HepG2 (cell line): ENCODE measurements at regions not wholly inside any gene's neighbourhood (a gene's known extent, or its start where the extent isn't known, plus 50 kb on each side); places are given as distances from the start of the nearest gene placed in this dataset.

Experiments
- ATF3 ChIP-seq: sonication (generic); formaldehyde crosslinking; IDR thresholded peaks from 2 replicates; pipeline ENCODE4 v1.4.0; 2020; ENCODE audit warnings: missing genetic modification reagents
- CHCHD3 ChIP-seq: sonication (generic); formaldehyde crosslinking; IDR thresholded peaks from 2 replicates; pipeline ENCODE4 v1.8.0; 2022; ENCODE audit warnings: mild to moderate bottlenecking, missing genetic modification reagents, moderate library complexity
- E2F5 ChIP-seq: sonication (generic); formaldehyde crosslinking; conservative IDR thresholded peaks from 2 replicates; pipeline ENCODE4 v1.4.0; 2020; ENCODE audit warnings: missing genetic modification reagents
- EED ChIP-seq: sonication (generic); formaldehyde crosslinking; IDR thresholded peaks from 2 replicates; pipeline ENCODE4 v1.5.0; 2020; ENCODE audit warnings: mild to moderate bottlenecking, missing genetic modification reagents
- RFX1 ChIP-seq: fragments of 450-650 bp; IDR thresholded peaks from 2 replicates; pipeline ENCODE4 v1.6.1; 2017
- SP1 ChIP-seq, 2 experiments: fragments of 450-650 bp in 1 of 2; sonication (generic) in 1 of 2; formaldehyde crosslinking in 1 of 2; IDR thresholded peaks; 2 replicates each; pipeline versions ENCODE4 v1.4.0 to v1.6.1; 2016 to 2020; ENCODE audit warnings: missing genetic modification reagents in 1 of 2
- TCF7L2 ChIP-seq: IDR thresholded peaks from 2 replicates; pipeline ENCODE4 v1.6.1; 2011; ENCODE audit warnings: mild to moderate bottlenecking, low read depth, low read length, moderate library complexity
- ZFP36L2 ChIP-seq: sonication (generic); formaldehyde crosslinking; IDR thresholded peaks from 2 replicates; pipeline ENCODE4 v1.4.0; 2020; ENCODE audit warnings: missing genetic modification reagents
- ZNF703 ChIP-seq: sonication (generic); formaldehyde crosslinking; IDR thresholded peaks from 2 replicates; pipeline ENCODE4 v1.5.1; 2020; ENCODE audit warnings: missing genetic modification reagents, mild to moderate bottlenecking, moderate library complexity, borderline replicate concordance
- ZNF781 ChIP-seq: sonication (generic); formaldehyde crosslinking; IDR thresholded peaks from 2 replicates; pipeline ENCODE4 v1.5.1; 2020; ENCODE audit warnings: borderline replicate concordance, mild to moderate bottlenecking, missing genetic modification reagents; ENCODE audit errors: not compliant biosample characterization
- TF ChIP-seq, protein P1 (sequence below): sonication (generic); formaldehyde crosslinking; IDR thresholded peaks from 2 replicates; pipeline ENCODE4 v1.5.0; 2020; ENCODE audit warnings: mild to moderate bottlenecking, missing genetic modification reagents, moderate library complexity
- TF ChIP-seq, protein P2 (sequence below): sonication (generic); formaldehyde crosslinking; IDR thresholded peaks from 2 replicates; pipeline ENCODE4 v1.4.0; 2020; ENCODE audit warnings: missing genetic modification reagents

DNA sequence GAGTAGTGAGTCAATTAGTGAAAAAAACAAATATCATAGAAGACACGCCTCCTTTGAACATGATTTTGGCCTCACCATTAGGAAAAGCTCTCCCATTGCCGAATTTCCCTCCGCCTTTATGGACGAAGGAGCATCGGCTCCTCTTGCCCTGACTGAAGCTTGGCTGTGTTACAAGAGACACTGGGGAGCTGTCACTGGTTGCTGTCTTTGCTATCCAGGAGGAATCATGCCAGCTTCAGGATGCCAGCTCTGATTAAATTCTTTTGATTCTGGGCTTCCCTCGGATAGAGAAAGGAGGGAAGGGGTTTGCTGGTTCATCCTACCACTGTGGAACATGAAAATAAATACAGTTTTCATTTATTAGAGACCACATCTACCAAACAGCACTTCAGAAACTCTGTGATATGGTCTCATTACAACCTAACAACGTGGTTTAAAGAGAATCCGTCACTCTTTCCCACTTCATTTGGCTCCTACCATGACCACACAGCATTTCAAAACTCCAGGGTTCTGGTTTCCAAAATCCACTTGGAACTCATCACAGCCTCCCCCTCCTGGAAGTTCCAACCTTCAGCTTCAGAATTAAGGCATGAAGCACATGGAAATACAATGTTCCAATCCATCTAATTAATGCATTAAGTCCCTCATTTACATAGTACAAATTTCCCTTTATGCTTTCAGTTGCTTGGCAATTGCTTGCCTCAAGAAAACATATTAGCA is 446.0 kb downstream of the EFNB2 start:
- TF ChIP-seq ATF3 (CRISPR knock-in tag): no peak
- no peak for TF ChIP-seq ZFP36L2 (CRISPR knock-in tag)
- TF ChIP-seq E2F5 (CRISPR knock-in tag): no peak
- TF ChIP-seq SP1 (IDR thresholded peaks at IDR 0.05): no peak
- no peak for TF ChIP-seq SP1 (CRISPR knock-in tag; IDR thresholded peaks at IDR 0.05)
- no peak for TF ChIP-seq ZNF781 (CRISPR knock-in tag)
- TF ChIP-seq, protein P1, sequence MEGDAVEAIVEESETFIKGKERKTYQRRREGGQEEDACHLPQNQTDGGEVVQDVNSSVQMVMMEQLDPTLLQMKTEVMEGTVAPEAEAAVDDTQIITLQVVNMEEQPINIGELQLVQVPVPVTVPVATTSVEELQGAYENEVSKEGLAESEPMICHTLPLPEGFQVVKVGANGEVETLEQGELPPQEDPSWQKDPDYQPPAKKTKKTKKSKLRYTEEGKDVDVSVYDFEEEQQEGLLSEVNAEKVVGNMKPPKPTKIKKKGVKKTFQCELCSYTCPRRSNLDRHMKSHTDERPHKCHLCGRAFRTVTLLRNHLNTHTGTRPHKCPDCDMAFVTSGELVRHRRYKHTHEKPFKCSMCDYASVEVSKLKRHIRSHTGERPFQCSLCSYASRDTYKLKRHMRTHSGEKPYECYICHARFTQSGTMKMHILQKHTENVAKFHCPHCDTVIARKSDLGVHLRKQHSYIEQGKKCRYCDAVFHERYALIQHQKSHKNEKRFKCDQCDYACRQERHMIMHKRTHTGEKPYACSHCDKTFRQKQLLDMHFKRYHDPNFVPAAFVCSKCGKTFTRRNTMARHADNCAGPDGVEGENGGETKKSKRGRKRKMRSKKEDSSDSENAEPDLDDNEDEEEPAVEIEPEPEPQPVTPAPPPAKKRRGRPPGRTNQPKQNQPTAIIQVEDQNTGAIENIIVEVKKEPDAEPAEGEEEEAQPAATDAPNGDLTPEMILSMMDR (CRISPR knock-in tag): no peak
- no peak for TF ChIP-seq CHCHD3 (CRISPR knock-in tag)
- TF ChIP-seq, protein P2, sequence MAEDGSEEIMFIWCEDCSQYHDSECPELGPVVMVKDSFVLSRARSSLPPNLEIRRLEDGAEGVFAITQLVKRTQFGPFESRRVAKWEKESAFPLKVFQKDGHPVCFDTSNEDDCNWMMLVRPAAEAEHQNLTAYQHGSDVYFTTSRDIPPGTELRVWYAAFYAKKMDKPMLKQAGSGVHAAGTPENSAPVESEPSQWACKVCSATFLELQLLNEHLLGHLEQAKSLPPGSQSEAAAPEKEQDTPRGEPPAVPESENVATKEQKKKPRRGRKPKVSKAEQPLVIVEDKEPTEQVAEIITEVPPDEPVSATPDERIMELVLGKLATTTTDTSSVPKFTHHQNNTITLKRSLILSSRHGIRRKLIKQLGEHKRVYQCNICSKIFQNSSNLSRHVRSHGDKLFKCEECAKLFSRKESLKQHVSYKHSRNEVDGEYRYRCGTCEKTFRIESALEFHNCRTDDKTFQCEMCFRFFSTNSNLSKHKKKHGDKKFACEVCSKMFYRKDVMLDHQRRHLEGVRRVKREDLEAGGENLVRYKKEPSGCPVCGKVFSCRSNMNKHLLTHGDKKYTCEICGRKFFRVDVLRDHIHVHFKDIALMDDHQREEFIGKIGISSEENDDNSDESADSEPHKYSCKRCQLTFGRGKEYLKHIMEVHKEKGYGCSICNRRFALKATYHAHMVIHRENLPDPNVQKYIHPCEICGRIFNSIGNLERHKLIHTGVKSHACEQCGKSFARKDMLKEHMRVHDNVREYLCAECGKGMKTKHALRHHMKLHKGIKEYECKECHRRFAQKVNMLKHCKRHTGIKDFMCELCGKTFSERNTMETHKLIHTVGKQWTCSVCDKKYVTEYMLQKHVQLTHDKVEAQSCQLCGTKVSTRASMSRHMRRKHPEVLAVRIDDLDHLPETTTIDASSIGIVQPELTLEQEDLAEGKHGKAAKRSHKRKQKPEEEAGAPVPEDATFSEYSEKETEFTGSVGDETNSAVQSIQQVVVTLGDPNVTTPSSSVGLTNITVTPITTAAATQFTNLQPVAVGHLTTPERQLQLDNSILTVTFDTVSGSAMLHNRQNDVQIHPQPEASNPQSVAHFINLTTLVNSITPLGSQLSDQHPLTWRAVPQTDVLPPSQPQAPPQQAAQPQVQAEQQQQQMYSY: no peak
- TF ChIP-seq RFX1: no peak
- no peak for TF ChIP-seq ZNF703 (CRISPR knock-in tag)
- TF ChIP-seq TCF7L2: no peak
- TF ChIP-seq EED (CRISPR knock-in tag): no peak
